Ishikawa (cell line): ENCODE measurements at regions not wholly inside any gene's neighbourhood (a gene's known extent, or its start where the extent isn't known, plus 50 kb on each side); places are given as distances from the start of the nearest gene placed in this dataset.

Source experiments
- MAX ChIP-seq: IDR thresholded peaks from 2 replicates; pipeline ENCODE4 v1.6.1; 2012
- TAF1 ChIP-seq: IDR thresholded peaks from 2 replicates; pipeline ENCODE4 v1.6.1; 2012; ENCODE audit warnings: low read depth, mild to moderate bottlenecking
- YY1 ChIP-seq: IDR thresholded peaks from 2 replicates; pipeline ENCODE4 v1.6.1; 2012; ENCODE audit warnings: low read depth
- ZBTB7A ChIP-seq: IDR thresholded peaks from 2 replicates; pipeline ENCODE4 v1.6.1; 2012; ENCODE audit warnings: low read depth

DNA sequence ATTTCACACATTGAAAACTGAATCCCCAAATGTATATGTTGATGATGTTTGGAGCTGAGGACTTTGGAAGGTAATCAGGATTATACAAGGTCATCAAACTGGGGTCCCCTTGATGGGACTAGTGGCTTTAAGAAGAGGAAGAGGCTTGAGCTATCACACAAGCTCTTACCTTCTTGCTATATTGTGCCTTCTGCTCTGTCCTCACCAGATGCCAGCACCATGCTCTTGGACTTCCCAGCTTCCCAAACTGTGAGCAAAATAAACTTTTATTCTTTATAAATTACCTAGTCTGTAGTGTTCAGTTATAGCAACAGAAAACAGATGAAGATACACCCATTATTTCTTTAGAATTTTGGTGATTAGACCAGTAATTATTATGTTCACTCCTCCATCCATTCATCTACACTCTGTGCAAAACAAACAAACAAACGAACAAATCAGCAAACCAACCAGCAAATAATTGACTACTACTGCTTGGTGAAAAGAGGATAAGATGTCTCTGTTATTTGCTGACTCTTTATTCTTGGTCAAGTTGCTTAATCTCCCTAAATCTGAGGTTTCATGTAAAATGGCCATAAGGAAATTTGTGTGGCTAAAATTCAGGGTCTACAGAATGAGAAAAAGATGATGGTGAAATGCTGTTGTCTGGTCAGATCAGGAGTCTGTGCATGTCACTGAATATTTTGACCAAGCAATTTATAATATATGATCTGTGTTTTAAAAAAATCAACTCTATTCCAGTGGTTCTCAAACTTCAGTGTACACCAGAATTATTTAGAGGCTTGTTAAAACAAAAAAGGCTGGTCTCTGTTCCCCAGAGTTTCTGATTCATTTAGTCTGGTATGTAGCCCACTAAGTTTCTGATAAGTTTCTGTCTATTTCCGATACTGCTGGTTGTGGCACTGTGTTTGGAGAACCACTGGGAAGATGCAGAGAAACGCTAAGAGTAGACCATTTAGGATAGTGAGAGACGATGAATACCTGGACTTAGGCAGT, 854.1 kb downstream of the MAT2B start:
- no peak for TF ChIP-seq MAX
- no peak for TF ChIP-seq YY1
- no peak for TF ChIP-seq TAF1
- TF ChIP-seq ZBTB7A = no peak
